ENCODE measurements at regions not wholly inside any gene's neighbourhood (a gene's known extent, or its start where the extent isn't known, plus 50 kb on each side); places are given as distances from the start of the nearest gene placed in this dataset.

- no peaks in the 10 kb centered on the region for H3K79me2 ChIP-seq (ENCODE audit: insufficient read depth, low read length)
- no peaks in the 10 kb centered on the region for H3K36me3 ChIP-seq (ENCODE audit: insufficient read depth, low read length)
- H4K20me1 ChIP-seq (ENCODE audit: insufficient read depth, low read length): no peaks in the 10 kb centered on the region
- no peak overlapping the region for H3K4me3 ChIP-seq (ENCODE audit: insufficient read depth, low read length)
- H3K4me2 ChIP-seq (ENCODE audit: insufficient read depth, low read length): no peak overlapping the region
- DNase-seq (ENCODE audit: insufficient read length, low spot score, missing footprints): no peak
- H3K27me3 ChIP-seq (ENCODE audit: insufficient read depth, low read length): no peaks in the 10 kb centered on the region
- H2AFZ ChIP-seq (ENCODE audit: low read length): no peak overlapping the region
- TF ChIP-seq, protein P1, sequence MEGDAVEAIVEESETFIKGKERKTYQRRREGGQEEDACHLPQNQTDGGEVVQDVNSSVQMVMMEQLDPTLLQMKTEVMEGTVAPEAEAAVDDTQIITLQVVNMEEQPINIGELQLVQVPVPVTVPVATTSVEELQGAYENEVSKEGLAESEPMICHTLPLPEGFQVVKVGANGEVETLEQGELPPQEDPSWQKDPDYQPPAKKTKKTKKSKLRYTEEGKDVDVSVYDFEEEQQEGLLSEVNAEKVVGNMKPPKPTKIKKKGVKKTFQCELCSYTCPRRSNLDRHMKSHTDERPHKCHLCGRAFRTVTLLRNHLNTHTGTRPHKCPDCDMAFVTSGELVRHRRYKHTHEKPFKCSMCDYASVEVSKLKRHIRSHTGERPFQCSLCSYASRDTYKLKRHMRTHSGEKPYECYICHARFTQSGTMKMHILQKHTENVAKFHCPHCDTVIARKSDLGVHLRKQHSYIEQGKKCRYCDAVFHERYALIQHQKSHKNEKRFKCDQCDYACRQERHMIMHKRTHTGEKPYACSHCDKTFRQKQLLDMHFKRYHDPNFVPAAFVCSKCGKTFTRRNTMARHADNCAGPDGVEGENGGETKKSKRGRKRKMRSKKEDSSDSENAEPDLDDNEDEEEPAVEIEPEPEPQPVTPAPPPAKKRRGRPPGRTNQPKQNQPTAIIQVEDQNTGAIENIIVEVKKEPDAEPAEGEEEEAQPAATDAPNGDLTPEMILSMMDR (IDR thresholded peaks at IDR 0.05; ENCODE audit: extremely low read depth, low read depth, low read length): no peak
- H3K27ac ChIP-seq (ENCODE audit: low read depth, low read length): no peak overlapping the region
- H3K4me1 ChIP-seq (ENCODE audit: insufficient read depth, low read length): no peaks in the 10 kb centered on the region
- no peaks in the 10 kb centered on the region for H3K9me3 ChIP-seq (ENCODE audit: low read depth, low read length)
Measured at GRCh38 chr5:44236040-44236439, 153.2 kb downstream of the FGF10 start.

DNA sequence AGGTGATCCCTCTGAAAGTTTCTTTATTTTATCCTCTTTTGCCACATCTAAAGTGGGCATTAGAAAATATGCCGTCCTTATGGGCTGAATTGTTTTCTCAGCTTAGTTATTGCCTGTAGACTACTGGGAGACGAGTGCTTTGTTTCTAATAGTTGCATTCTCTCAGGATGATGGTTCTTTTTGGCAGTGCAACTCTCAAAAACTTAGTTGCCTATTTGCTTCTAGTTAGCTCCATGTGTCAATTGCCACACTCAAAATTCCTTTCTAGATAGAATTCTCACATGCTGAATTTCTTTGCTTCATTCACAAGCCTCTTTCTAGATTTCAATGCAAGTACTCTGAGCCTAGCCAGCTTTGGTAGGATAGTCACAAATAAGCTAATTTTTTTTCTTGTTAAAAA is 155.5 kb downstream of the FGF10 start:
- Histone ChIP-seq H3K27me3 (ENCODE audit: insufficient read depth, low read length) (no peaks in the 10 kb centered on the region), H3K79me2 (ENCODE audit: insufficient read depth, low read length) (no peaks in the 10 kb centered on the region), H3K4me1 (ENCODE audit: insufficient read depth, low read length) (no peaks in the 10 kb centered on the region), H2AFZ (ENCODE audit: low read length) (no peak overlapping the region), H3K9me3 (ENCODE audit: low read depth, low read length) (no peaks in the 10 kb centered on the region), H3K36me3 (ENCODE audit: insufficient read depth, low read length) (no peaks in the 10 kb centered on the region), H3K4me3 (ENCODE audit: insufficient read depth, low read length) (no peak overlapping the region), H3K4me2 (ENCODE audit: insufficient read depth, low read length) (no peak overlapping the region), H4K20me1 (ENCODE audit: insufficient read depth, low read length) (no peaks in the 10 kb centered on the region), H3K27ac (ENCODE audit: low read depth, low read length) (no peak overlapping the region)
- DNase-seq (ENCODE audit: insufficient read length, low spot score, missing footprints): peak; percentile 10
- TF ChIP-seq, protein P1 (IDR thresholded peaks at IDR 0.05; ENCODE audit: extremely low read depth, low read depth, low read length): no peak

DNA sequence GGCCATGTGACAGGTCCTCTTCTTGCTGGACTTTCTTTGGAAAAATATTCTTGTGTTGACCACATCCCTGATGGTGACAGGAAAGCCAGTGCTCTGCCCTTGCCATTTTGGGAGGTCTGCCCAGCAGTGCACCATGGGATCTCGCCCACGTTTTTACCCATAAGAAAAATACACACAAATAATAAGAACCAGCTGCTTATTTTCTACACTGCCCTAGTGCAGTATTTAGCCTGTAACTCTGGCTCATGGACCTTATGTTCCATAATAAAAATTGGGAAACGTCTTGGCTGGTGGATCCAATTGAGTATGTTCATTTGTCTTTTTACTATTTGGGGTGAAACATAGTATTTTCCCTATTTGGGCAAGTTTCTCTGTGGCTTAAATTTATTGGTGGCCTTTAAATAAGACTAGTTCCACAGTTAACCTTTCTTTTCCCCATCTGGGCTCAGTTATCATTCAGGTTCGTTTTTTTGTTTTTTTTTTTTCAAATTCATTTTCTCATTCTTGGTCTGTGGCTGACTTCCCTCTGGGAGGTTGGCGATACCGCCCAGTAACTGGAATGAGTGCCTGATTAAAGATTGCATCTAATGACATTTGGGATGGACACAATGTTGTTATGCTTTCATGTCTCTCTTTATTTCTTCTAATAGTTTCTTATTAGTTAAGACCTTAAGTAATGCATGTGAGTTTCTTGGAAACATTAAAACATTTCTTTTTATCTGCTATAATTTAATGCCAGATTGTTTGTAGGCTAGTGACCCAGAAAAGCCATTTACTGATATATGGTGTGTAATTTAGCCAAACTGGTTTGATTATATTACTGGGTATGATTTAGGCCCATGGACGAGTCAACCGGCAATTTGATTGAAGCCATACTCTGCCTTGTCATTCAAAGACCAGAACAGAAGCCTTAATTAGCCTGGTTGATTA is 163.7 kb downstream of the FGF10 start:
- no peaks in the 10 kb centered on the region for H3K36me3 ChIP-seq (ENCODE audit: insufficient read depth, low read length)
- H3K27me3 ChIP-seq (ENCODE audit: insufficient read depth, low read length): no peaks in the 10 kb centered on the region
- H2AFZ ChIP-seq (ENCODE audit: low read length): no peak overlapping the region
- H3K79me2 ChIP-seq (ENCODE audit: insufficient read depth, low read length): no peaks in the 10 kb centered on the region
- no peak overlapping the region for H3K4me3 ChIP-seq (ENCODE audit: insufficient read depth, low read length)
- no peaks in the 10 kb centered on the region for H4K20me1 ChIP-seq (ENCODE audit: insufficient read depth, low read length)
- no peaks in the 10 kb centered on the region for H3K9me3 ChIP-seq (ENCODE audit: low read depth, low read length)
- H3K4me2 ChIP-seq (ENCODE audit: insufficient read depth, low read length): no peak overlapping the region
- no peak for DNase-seq (ENCODE audit: insufficient read length, low spot score, missing footprints)
- H3K4me1 ChIP-seq (ENCODE audit: insufficient read depth, low read length): no peaks in the 10 kb centered on the region
- H3K27ac ChIP-seq (ENCODE audit: low read depth, low read length): no peak overlapping the region
- TF ChIP-seq, protein P1 (IDR thresholded peaks at IDR 0.05; ENCODE audit: extremely low read depth, low read depth, low read length): no peak

- H3K79me2 ChIP-seq (ENCODE audit: insufficient read depth, low read length): no peaks in the 10 kb centered on the region
- H3K27ac ChIP-seq (ENCODE audit: low read depth, low read length): no peak overlapping the region
- no peaks in the 10 kb centered on the region for H3K27me3 ChIP-seq (ENCODE audit: insufficient read depth, low read length)
- H2AFZ ChIP-seq (ENCODE audit: low read length): no peak overlapping the region
- DNase-seq (ENCODE audit: insufficient read length, low spot score, missing footprints): no peak
- TF ChIP-seq, protein P1 (IDR thresholded peaks at IDR 0.05; ENCODE audit: extremely low read depth, low read depth, low read length): no peak
- H3K36me3 ChIP-seq (ENCODE audit: insufficient read depth, low read length): no peaks in the 10 kb centered on the region
- no peaks in the 10 kb centered on the region for H3K4me1 ChIP-seq (ENCODE audit: insufficient read depth, low read length)
- H4K20me1 ChIP-seq (ENCODE audit: insufficient read depth, low read length): no peaks in the 10 kb centered on the region
- H3K4me2 ChIP-seq (ENCODE audit: insufficient read depth, low read length): no peak overlapping the region
- no peak overlapping the region for H3K4me3 ChIP-seq (ENCODE audit: insufficient read depth, low read length)
- H3K9me3 ChIP-seq (ENCODE audit: low read depth, low read length): no peaks in the 10 kb centered on the region
Measured at GRCh38 chr5:44199408-44199807, 189.8 kb downstream of the FGF10 start.
